ENCODE measurements at regions not wholly inside any gene's neighbourhood (a gene's known extent, or its start where the extent isn't known, plus 50 kb on each side); places are given as distances from the start of the nearest gene placed in this dataset.

GRCh38 chr14:97776890-97777558 lies 979.8 kb downstream of the VRK1 start:
- TF ChIP-seq CTCF (IDR thresholded peaks at IDR 0.05) (no peak), POLR2A (IDR thresholded peaks at IDR 0.05) (no peak), POLR2AphosphoS5 (IDR thresholded peaks at IDR 0.05) (no peak)

Measured in prostate gland (tissue), 2 donors.